GM23338 (cell line): ENCODE measurements at regions not wholly inside any gene's neighbourhood (a gene's known extent, or its start where the extent isn't known, plus 50 kb on each side); places are given as distances from the start of the nearest gene placed in this dataset.
A peak's percentile ranks its signal among the peaks of the same experiment; 100 is the strongest.

Experiments used
- CREB1 ChIP-seq: fragments of 250-450 bp; sonication (Bioruptor Pico); IDR thresholded peaks from 2 replicates; pipeline ENCODE4 v1.5.0; 2020; ENCODE audit warnings: low read depth, mild to moderate bottlenecking, moderate library complexity
- CTCF ChIP-seq, 2 experiments: fragments of 200-600 bp in 1 of 2; sonication (generic) in 1 of 2; conservative IDR thresholded peaks; 2 replicates each; pipeline versions ENCODE4 v1.5.1 to v1.6.1; 2016 to 2017; ENCODE audit warnings: antibody characterized with exemption in 2 of 2, low read depth in 2 of 2, mild to moderate bottlenecking in 2 of 2, moderate library complexity in 1 of 2
- ETS1 ChIP-seq: IDR thresholded peaks from 2 replicates; pipeline ENCODE4 v1.6.1; 2016; ENCODE audit warnings: antibody characterized with exemption
- EZH2 ChIP-seq: fragments of 200-600 bp; sonication (generic); IDR thresholded peaks from one replicate; pipeline ENCODE4 v1.8.0; 2017; ENCODE audit warnings: antibody characterized with exemption, mild to moderate bottlenecking, low read depth; ENCODE audit not compliant: unreplicated experiment
- EZH2phosphoT487 ChIP-seq: fragments of 200-600 bp; sonication (generic); IDR thresholded peaks from one replicate; pipeline ENCODE4 v1.8.1; 2018; ENCODE audit warnings: antibody characterized with exemption; ENCODE audit not compliant: unreplicated experiment
- NANOG ChIP-seq: IDR thresholded peaks from 2 replicates; pipeline ENCODE4 v1.6.1; 2016; ENCODE audit warnings: antibody characterized with exemption, borderline replicate concordance
- POLR2AphosphoS5 ChIP-seq: IDR thresholded peaks from 2 replicates; pipeline ENCODE4 v1.6.1; 2016; ENCODE audit warnings: antibody characterized with exemption, low read depth
- REST ChIP-seq: IDR thresholded peaks from one replicate; pipeline ENCODE4 v1.6.1; 2018; ENCODE audit warnings: antibody characterized with exemption; ENCODE audit not compliant: unreplicated experiment
- ZNF331 ChIP-seq: fragments of 250-450 bp; sonication (Bioruptor Pico); IDR thresholded peaks from 2 replicates; pipeline ENCODE4 v1.5.0; 2020; ENCODE audit warnings: low read depth, mild to moderate bottlenecking, moderate library complexity

DNA sequence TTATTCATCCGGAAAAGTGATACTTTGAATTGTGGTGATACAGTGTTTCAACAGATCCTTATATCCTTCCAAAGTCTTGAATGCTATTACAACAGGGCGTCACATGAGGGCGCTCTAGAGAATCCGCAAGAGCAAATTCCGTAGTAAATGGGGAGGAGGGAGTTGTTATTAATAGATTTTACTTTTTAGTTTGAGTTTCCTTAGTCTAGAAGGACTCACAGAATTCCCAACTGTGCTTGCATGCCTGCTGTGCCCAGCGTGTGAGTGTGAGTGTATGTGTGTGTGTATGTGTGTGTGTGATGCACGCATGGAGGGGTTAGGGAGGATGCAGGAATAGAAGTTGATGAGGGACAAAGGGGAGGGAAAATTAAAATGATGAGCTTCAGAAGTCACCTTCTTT lies 375.3 kb downstream of the C12orf75 start:
- peak; percentile 75 to 97 for TF ChIP-seq CTCF (conservative IDR thresholded peaks at IDR 0.05; ENCODE audit: low read depth in 2 of 2)
- no peak for TF ChIP-seq CREB1
- TF ChIP-seq REST = no peak
- TF ChIP-seq NANOG = no peak
- no peak for TF ChIP-seq EZH2phosphoT487
- no peak for TF ChIP-seq ZNF331
- no peak for TF ChIP-seq POLR2AphosphoS5
- TF ChIP-seq ETS1 = no peak
- no peak for TF ChIP-seq EZH2
